NCI-H2081 treated with DMSO at 0.1 percent for 48 hours (cell line): ENCODE measurements at regions not wholly inside any gene's neighbourhood (a gene's known extent, or its start where the extent isn't known, plus 50 kb on each side); places are given as distances from the start of the nearest gene placed in this dataset.
A peak's percentile ranks its signal among the peaks of the same experiment; 100 is the strongest.
"Not testable (repeated sequence)": the region's sequence is repeated elsewhere in the genome, so short reads cannot be mapped to it uniquely, and the experiment has no call there.

Source experiments
- DNase-seq: peaks from one replicate; lab custom pipeline; 2025; lab: John Stamatoyannopoulos, UW

DNA sequence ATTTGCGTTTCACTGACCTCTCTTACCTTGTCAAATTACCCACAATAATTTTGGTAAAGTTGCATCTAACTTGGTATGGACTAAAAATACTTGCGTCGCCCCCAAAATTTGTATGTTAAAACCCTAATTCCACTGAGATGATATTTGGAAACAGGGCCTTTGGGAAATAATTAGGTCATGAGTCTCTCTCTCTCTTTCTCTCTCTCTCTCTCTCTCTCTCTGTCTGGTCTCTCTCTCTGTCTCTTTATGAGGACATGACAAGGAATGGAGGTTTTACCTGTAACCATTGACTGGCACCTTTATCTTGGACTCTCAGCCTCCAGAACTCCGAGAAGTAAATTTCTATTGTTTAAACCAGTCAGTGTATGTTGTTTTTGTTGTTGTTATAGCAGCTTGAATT is 111.5 kb upstream of the BDP1 start:
- DNase-seq = not testable (repeated sequence)

DNA sequence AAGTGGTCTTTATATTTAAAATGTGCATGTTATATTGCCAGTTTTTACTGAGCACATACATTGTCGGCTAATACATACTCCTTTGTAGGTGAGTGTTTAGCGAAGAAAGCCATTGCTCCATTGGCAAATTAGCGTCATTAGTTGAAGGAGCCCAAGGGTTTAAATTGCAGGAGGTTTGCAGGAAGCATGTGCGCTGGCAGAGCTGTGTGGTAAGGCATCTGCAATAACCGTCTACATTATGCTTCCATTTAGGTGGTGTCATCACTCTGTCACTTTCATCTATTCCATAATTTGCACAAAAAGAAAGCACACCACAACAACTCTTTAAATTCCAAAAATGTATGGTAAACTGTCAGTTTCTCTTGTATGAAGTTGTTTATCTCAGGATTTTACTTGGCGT is 82.8 kb upstream of the BDP1 start:
- peak; percentile 41 for DNase-seq

DNA sequence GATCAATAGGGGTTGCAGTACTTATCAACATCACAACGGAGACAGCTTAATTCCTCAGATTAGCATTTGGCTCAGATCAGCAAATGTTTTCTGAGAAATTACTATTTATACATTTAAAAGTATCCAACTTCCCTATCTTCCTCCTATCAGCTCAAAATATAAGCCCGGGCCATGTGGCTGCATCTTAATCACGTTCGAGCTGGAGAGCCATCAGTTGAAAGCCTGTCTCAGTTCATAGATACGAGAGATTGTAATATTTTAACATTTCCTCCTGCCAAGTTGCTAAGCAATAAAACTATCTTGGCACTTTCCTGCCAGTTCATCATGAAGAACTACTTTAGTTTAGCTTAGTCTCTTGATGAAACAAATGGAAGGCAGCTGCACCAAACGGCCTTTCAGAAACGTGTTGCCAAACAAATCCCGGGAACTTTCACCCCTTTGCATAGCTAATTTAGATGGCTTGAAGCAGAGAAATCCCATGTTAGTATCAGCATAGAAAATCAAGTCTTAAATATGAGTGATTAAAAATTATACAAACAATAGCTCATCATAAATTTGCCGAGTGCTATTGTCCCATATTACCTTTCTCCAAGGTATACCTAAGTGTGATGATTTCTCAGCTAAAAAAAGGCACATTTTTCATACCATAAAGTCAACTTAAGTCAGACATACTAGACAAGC is 82.3 kb upstream of the BDP1 start:
- DNase-seq = not testable (repeated sequence)

DNA sequence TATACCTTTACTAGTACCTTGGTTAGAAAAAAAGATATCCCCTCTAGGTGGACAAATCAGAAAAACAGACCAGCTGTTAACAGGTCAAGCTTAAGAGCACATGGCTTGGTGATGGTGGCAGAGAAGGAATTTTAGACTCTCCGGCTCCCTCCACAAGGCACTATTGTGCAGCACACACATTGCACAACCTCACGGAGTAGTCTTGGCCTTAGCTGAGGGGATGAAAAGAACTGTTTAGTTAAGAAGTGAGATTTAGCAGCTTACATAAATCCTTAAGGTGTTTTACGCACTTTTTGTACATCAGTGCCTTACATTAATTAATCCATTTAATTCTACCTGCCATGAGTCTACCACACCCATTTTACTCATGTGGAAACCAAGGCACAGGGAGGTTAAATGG is 71.2 kb upstream of the BDP1 start:
- not testable (repeated sequence) for DNase-seq

DNA sequence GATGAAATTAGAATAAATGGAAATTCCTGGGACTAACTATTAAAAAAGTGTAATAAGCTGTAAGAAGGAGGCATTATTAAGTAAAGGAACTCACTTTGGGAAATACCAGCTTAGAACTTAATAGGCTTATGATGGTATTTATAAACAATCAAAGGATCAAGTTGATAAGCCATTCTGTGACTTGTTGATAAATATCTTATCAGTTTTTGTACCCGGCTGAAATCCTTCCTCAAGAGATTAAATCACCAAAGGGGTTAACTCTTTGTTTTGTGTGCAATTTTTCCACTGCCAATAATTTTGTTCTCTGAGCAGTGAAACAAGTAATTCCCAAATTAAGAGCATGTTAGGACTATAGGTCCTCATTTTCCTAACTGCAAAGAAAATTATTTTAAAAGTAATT is 70.7 kb upstream of the BDP1 start:
- DNase-seq = no peak

DNA sequence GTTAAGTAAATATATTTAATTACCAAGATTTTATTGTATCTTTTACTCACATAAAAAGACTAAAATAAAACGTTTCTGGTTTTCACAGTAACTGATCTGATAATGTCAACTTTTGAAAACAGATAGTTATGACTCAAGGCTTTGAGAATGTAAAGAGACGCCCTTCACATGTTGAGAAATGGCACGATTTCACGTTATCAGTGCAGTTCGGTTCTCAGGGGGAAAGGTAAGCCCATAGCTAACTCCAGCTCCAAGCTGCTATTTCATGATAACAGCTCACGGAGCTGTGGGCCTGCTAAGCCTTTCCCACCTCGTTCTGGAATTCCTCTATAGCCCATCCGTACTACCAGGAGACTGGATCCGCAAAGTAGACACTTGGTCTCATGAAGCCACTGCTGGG is 70.2 kb upstream of the BDP1 start:
- not testable (repeated sequence) for DNase-seq

DNA sequence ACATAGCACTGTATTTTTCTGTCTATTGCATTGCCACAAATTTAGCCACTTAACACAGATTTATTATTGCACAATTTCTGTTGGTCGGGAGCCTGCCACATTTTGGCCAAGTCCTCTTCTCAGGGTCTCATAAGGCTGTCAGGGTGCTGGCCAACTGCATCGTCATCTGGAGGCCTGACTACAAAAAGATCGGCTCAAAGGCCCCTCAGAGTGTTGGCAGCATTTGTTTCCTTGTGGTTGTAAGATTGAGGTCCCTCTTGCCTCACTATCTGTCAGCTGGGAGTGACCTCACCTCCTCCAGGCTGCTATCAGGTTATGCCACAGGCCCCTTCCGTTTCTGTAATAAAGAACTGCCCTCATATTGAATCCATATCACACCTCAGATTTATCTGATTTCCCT is 67.3 kb upstream of the BDP1 start:
- not testable (repeated sequence) for DNase-seq

DNA sequence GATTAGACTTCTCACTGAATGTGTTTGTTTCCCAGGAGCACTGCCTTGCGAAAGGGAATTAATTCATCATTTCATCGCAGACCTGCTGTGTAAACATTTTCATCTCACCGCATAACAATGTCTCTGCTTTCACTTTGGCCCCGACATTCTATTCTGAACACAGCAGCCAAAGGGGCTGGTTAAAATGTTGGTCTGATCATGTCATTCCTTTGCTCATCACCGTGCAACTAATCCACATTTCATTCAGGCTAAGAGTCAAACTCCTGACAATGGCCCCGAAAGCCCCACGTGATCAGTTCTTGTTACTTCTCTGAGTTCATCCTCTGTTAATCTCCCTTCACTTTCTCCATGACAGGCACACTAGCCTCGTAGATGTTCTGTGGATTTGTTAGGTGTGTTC is 57.1 kb upstream of the BDP1 start:
- not testable (repeated sequence) for DNase-seq

DNA sequence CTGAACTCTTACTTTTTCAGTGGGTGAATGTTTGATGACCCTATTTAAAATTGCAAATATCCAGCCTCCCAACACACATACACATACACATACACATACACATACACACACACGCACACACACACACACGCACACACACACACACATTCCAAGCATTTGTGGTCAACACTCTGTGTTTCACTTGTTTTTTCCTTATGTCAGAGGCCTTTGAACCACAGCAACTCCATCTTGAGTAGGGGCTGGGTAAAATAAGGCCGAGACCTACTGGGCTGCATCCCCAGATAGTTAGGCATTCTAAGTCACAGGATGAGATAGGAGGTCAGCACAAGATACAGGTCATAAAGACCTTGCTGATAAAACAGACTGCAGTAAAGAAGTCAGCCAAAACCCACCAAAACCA is 56.6 kb upstream of the BDP1 start:
- not testable (repeated sequence) for DNase-seq

DNA sequence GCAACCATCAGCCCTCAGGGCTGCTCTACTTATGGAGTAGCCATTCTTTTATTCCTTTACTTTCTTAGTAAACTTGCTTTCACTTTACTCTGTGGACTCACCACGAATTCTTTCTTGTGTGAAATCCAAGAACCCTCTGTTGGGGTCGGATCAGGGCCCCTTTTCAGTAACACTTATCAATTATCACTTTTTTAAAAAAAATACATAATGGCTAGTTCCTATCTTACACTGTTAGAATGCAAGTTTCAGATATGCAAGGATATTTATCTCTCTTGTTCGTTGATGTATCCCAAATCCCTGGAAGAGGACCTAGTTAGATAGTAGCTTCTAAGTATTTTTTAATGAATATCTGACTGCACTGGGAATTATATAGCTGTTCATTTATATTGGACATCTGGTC is 56.0 kb upstream of the BDP1 start:
- DNase-seq = not testable (repeated sequence)

DNA sequence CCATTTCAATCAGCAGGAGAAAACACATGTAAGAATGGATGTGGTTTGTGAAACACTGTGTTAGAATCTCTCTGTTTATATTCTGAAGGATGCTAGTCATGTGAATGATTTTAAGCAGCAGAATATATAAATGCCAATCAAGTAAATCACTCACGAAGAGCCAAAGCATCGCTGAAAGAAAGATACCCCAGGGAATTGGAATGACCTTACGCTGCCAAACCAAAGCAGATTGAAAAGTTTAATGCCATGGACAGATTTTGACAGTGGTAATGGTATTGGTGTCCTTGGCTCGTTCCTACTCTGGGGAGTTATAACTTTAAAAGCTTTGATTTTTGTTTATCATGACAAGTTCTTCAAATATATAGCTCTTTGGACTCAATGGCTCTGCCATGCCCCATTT is 54.8 kb upstream of the BDP1 start:
- not testable (repeated sequence) for DNase-seq

DNA sequence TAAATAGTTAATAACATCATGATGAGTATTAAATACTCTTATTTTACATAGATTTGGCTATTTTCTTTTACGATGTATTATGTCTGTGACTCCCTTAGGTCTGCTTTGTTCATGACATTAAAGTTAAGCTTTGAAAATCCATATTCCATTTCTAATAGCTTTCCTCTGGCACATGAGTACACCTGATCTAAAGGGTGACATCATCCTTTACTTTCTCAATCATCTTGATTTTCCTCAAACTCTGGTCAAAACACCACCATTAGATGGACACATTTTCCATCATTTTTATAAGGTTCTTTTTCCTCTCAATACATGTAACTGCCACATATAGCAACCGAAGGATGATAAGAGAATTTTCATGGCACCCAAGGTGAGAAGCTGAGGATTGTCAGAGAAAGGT is 54.3 kb upstream of the BDP1 start:
- DNase-seq = not testable (repeated sequence)

DNA sequence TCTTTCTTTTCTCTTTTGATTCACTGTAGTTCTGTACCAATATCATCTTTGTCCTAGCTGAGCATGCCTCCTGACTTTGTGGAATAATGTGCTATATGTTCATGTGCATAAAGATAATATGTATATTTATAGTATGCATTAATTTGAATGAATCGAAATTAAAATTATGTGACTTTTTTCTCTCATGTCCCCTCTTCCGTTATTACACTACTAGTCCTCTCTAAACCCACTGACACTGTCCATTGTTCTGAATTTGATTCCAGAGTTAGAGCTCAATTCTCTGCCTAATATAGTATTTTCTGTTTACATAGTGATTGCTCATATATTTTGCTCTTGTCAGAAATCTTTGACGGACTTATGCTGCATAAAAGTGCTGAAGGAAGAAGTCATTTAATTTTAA is 53.9 kb upstream of the BDP1 start:
- not testable (repeated sequence) for DNase-seq

DNA sequence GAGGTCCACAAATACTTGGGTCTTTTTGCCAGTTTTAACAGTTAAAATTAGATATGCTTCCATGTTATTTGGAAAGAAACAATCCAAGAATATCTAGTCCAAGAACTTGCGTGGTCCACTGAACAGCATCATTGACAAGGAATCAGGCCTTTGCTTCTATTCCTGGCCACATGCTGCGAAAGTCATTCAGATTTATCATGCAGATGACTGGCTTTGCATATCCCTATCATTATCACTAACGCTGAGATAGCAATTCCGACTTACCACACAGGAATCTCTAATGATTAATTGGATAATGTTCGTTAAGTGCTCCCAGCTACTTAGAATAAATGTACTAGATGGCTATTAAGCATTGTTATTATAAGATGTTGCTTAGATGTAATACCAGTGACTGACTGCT is 51.0 kb upstream of the BDP1 start:
- not testable (repeated sequence) for DNase-seq

DNA sequence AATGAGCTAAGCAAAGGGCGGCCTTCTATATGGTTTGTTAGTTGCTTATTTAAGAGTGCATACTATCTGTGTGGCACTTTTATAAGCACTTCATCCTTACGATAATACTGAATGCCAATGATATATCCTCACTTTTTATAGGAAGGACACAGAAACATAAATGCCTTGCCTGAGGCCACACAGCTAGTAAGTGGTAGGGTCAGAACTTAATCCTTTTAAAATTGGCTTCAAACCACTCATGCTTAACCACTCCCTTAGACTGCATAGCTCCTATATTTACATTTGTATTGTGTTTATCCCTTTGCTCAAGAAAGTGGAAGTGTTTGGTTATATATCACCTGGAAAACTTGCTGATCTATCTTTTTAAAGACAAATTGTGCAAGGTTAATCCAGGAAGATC is 50.5 kb upstream of the BDP1 start:
- not testable (repeated sequence) for DNase-seq
